ENCODE measurements at regions not wholly inside any gene's neighbourhood (a gene's known extent, or its start where the extent isn't known, plus 50 kb on each side); places are given as distances from the start of the nearest gene placed in this dataset.
"Not testable (repeated sequence)": the region's sequence is repeated elsewhere in the genome, so short reads cannot be mapped to it uniquely, and the experiment has no call there.

- DNase-seq, result no peak
- ATAC-seq, result no peak
- Histone ChIP-seq H3K4me3 (no peak overlapping the region), H3K27ac (no peak overlapping the region), H3K4me1 (no peaks in the 10 kb centered on the region), H3K9me3 (no peaks in the 10 kb centered on the region), H3K27me3 (no peaks in the 10 kb centered on the region), H3K36me3 (no peaks in the 10 kb centered on the region)
- in situ Hi-C loops (cut with MboI; ENCODE audit: low sequenced_read_pairs in 4 of 4) (no loop called here), intact Hi-C loops (cut with DNase I; ENCODE audit: low total_unique reads) (no loop called here)
- TF ChIP-seq CTCF (IDR thresholded peaks at IDR 0.05 in 4 of 5, conservative IDR thresholded peaks at IDR 0.05 in 1 of 5) (no peak), POLR2A (IDR thresholded peaks at IDR 0.05) (no peak)
These were observed 695.6 kb upstream of the LMO3 start for GRCh38 chr12:17301544-17301943.

- in situ Hi-C loops (cut with MboI; ENCODE audit: low sequenced_read_pairs in 4 of 4), result no loop called here
- intact Hi-C loops (cut with DNase I; ENCODE audit: low total_unique reads), result no loop called here
- Histone ChIP-seq H3K27me3 (no peaks in the 10 kb centered on the region), H3K36me3 (no peaks in the 10 kb centered on the region), H3K4me3 (no peak overlapping the region), H3K9me3 (no peaks in the 10 kb centered on the region), H3K4me1 (no peaks in the 10 kb centered on the region), H3K27ac (no peak overlapping the region)
- ATAC-seq (no peak), DNase-seq (no peak)
- no peak for TF ChIP-seq POLR2A (IDR thresholded peaks at IDR 0.05)
- TF ChIP-seq CTCF (IDR thresholded peaks at IDR 0.05 in 4 of 5, conservative IDR thresholded peaks at IDR 0.05 in 1 of 5), result no peak
These were observed 690.9 kb upstream of the LMO3 start for GRCh38 chr12:17296882-17297281.

GRCh38 chr12:17286874-17287273 lies 680.9 kb upstream of the LMO3 start:
- in situ Hi-C loops (cut with MboI; ENCODE audit: low sequenced_read_pairs in 4 of 4) (no loop called here), intact Hi-C loops (cut with DNase I; ENCODE audit: low total_unique reads) (no loop called here)
- no peaks in the 10 kb centered on the region for H3K4me1 ChIP-seq
- H3K4me3 ChIP-seq, result no peak overlapping the region
- DNase-seq (no peak), ATAC-seq (no peak)
- no peaks in the 10 kb centered on the region for H3K27me3 ChIP-seq
- no peaks in the 10 kb centered on the region for H3K9me3 ChIP-seq
- no peak overlapping the region for H3K27ac ChIP-seq
- no peaks in the 10 kb centered on the region for H3K36me3 ChIP-seq
- TF ChIP-seq POLR2A (IDR thresholded peaks at IDR 0.05) (no peak), CTCF (IDR thresholded peaks at IDR 0.05 in 4 of 5, conservative IDR thresholded peaks at IDR 0.05 in 1 of 5) (no peak)

GRCh38 chr12:17284873-17285272 lies 678.9 kb upstream of the LMO3 start:
- no peak overlapping the region for H3K27ac ChIP-seq
- no peaks in the 10 kb centered on the region for H3K9me3 ChIP-seq
- no peak overlapping the region for H3K4me3 ChIP-seq
- H3K36me3 ChIP-seq, result no peaks in the 10 kb centered on the region
- H3K27me3 ChIP-seq, result no peaks in the 10 kb centered on the region
- intact Hi-C loops (cut with DNase I; ENCODE audit: low total_unique reads) (no loop called here), in situ Hi-C loops (cut with MboI; ENCODE audit: low sequenced_read_pairs in 4 of 4) (no loop called here)
- H3K4me1 ChIP-seq, result no peaks in the 10 kb centered on the region
- ATAC-seq (no peak), DNase-seq (no peak)
- TF ChIP-seq POLR2A (IDR thresholded peaks at IDR 0.05) (no peak), CTCF (IDR thresholded peaks at IDR 0.05 in 4 of 5, conservative IDR thresholded peaks at IDR 0.05 in 1 of 5) (no peak)

GRCh38 chr12:17283563-17283962 lies 677.6 kb upstream of the LMO3 start:
- no peaks in the 10 kb centered on the region for H3K27me3 ChIP-seq
- in situ Hi-C loops (cut with MboI; ENCODE audit: low sequenced_read_pairs in 4 of 4), result no loop called here
- no peak for DNase-seq
- no peaks in the 10 kb centered on the region for H3K9me3 ChIP-seq
- TF ChIP-seq POLR2A (IDR thresholded peaks at IDR 0.05) (no peak), CTCF (IDR thresholded peaks at IDR 0.05 in 4 of 5, conservative IDR thresholded peaks at IDR 0.05 in 1 of 5) (no peak)
- no peak for ATAC-seq
- no peaks in the 10 kb centered on the region for H3K4me1 ChIP-seq
- H3K36me3 ChIP-seq, result no peaks in the 10 kb centered on the region
- intact Hi-C loops (cut with DNase I; ENCODE audit: low total_unique reads), result no loop called here
- H3K27ac ChIP-seq, result no peak overlapping the region
- no peak overlapping the region for H3K4me3 ChIP-seq

- in situ Hi-C loops (cut with MboI; ENCODE audit: low sequenced_read_pairs in 4 of 4); ATAC-seq; H3K27ac ChIP-seq: not testable (repeated sequence)
These were observed 676.2 kb upstream of the LMO3 start for GRCh38 chr12:17282169-17282568.

More at GRCh38 chr12:17282169-17282568, 676.2 kb upstream of the LMO3 start:
- H3K4me3 ChIP-seq; H3K27me3 ChIP-seq; H3K4me1 ChIP-seq; intact Hi-C loops (cut with DNase I; ENCODE audit: low total_unique reads); DNase-seq; H3K9me3 ChIP-seq; H3K36me3 ChIP-seq: not testable (repeated sequence)
